Type B pancreatic cell (in vitro differentiated cells): ENCODE measurements at regions not wholly inside any gene's neighbourhood (a gene's known extent, or its start where the extent isn't known, plus 50 kb on each side); places are given as distances from the start of the nearest gene placed in this dataset.
A peak's percentile ranks its signal among the peaks of the same experiment; 100 is the strongest.

ENCODE experiments used
- DNase-seq: peaks from one replicate; pipeline ENCODE4 v3.0.0; 2021; ENCODE audit warnings: mixed read lengths; ENCODE audit not compliant: unreplicated experiment; ENCODE audit errors: extremely low spot score
- H3K27ac Mint-ChIP-seq: 2 replicates; pipeline ENCODE4 v1.8.0; 2021; ENCODE audit warnings: mild to moderate bottlenecking, mixed read lengths
- H3K27me3 Mint-ChIP-seq: 2 replicates; pipeline ENCODE4 v1.8.0; 2021; ENCODE audit warnings: mixed read lengths
- H3K36me3 Mint-ChIP-seq: 2 replicates; pipeline ENCODE4 v1.8.0; 2021; ENCODE audit warnings: mixed read lengths
- H3K4me1 Mint-ChIP-seq: one replicate; pipeline ENCODE4 v1.8.0; 2021; ENCODE audit warnings: mixed read lengths; ENCODE audit not compliant: unreplicated experiment
- H3K4me3 Mint-ChIP-seq: 2 replicates; pipeline ENCODE4 v1.8.0; 2021; ENCODE audit warnings: mild to moderate bottlenecking, mixed read lengths
- H3K9me3 Mint-ChIP-seq: 2 replicates; pipeline ENCODE4 v1.8.0; 2021; ENCODE audit warnings: mixed read lengths
- TF ChIP-seq, protein P1 (sequence below): fragments of 200-600 bp; sonication (generic); conservative IDR thresholded peaks from 2 replicates; pipeline ENCODE4 v1.5.0; 2021; ENCODE audit warnings: antibody characterized with exemption, mild to moderate bottlenecking

DNA sequence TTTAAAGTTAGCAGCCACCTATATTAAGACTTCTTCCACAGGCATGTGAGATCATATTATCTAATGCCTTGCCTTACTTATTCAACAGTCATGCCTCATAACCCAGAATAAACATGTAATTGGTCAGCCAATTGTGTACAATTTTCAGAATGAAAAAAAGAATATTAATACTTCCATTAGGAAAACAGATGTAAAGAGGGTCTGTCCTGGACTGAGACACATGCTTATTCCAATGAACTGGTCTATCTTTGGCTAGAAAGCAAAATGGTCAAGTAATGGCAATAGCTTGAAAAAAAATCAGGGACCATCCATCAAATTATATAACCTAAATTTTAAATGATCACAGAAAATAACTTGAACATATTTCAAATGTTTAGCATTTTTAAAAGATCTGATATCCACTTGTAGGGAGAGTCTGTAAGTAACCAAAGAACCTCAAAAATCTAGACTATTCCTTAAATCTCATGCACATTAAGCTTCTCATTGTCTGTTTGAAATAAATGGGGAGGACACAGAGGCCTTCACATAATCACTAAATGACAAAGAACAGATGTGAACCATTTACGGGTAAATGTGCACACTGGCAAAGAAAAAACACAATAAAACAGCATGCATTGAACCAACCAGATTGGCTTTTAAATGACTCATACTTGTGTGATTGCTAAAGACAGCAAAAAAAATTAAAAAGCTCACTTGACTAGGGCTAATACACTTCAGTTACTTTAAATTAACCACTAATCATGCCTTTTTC, 568.8 kb upstream of the PCDH15 start:
- DNase-seq: no peak
- Mint-ChIP-seq H3K27me3 (no peaks in the 10 kb centered on the region), H3K4me1 (peaks cover 11% of the 10 kb centered on the region), H3K27ac (peak overlapping the region; percentile 10), H3K4me3 (no peak overlapping the region), H3K9me3 (no peaks in the 10 kb centered on the region), H3K36me3 (no peaks in the 10 kb centered on the region)
- TF ChIP-seq, protein P1, sequence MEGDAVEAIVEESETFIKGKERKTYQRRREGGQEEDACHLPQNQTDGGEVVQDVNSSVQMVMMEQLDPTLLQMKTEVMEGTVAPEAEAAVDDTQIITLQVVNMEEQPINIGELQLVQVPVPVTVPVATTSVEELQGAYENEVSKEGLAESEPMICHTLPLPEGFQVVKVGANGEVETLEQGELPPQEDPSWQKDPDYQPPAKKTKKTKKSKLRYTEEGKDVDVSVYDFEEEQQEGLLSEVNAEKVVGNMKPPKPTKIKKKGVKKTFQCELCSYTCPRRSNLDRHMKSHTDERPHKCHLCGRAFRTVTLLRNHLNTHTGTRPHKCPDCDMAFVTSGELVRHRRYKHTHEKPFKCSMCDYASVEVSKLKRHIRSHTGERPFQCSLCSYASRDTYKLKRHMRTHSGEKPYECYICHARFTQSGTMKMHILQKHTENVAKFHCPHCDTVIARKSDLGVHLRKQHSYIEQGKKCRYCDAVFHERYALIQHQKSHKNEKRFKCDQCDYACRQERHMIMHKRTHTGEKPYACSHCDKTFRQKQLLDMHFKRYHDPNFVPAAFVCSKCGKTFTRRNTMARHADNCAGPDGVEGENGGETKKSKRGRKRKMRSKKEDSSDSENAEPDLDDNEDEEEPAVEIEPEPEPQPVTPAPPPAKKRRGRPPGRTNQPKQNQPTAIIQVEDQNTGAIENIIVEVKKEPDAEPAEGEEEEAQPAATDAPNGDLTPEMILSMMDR: no peak

DNA sequence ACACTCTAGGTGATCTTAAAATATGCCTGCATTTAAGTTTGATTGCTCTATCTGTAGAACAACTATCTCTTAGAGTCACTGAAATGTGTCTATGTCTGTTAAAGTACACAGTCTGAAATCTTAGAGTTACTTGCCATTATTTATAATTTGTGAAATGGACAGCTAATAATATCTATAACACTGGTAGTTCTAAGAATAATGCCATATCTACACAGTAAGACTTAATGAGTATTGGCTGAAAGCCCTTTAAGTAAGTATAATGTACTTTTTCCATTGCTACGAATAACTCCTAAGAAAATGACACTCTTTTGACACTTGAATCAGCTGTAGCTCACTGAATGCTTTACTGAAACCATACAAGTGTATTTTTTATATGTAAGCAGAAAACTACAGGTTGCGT, 567.4 kb upstream of the PCDH15 start:
- H3K4me1 Mint-ChIP-seq: peaks cover 6% of the 10 kb centered on the region
- no peak for DNase-seq
- H3K27me3 Mint-ChIP-seq: no peaks in the 10 kb centered on the region
- H3K36me3 Mint-ChIP-seq: no peaks in the 10 kb centered on the region
- no peak overlapping the region for H3K4me3 Mint-ChIP-seq
- H3K9me3 Mint-ChIP-seq: peaks cover 1% of the 10 kb centered on the region
- H3K27ac Mint-ChIP-seq: no peak overlapping the region
- TF ChIP-seq, protein P1: no peak

DNA sequence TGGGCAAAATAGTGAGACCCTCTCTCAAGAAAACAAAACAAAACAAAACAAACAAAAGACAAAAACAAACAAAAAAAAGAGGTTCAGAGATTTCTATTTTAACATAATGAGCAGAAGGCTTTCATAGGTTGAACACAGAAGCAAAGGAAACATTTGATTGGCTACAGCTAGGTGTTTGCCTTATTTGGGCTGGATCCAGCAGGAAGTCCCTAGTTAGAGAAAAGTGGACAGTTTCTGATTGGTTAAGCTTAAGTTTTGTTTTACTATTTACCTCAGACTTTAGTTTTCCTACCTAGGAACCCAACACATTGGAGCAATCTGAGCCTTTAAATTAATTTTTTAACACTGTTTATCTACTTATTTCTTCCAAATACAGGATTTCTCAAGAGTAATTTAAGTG, 566.5 kb upstream of the PCDH15 start:
- Mint-ChIP-seq H3K4me3 (no peak overlapping the region), H3K4me1 (peaks cover 6% of the 10 kb centered on the region), H3K36me3 (no peaks in the 10 kb centered on the region), H3K27ac (no peak overlapping the region), H3K27me3 (no peaks in the 10 kb centered on the region), H3K9me3 (peaks cover 4% of the 10 kb centered on the region)
- TF ChIP-seq, protein P1: no peak
- no peak for DNase-seq

DNA sequence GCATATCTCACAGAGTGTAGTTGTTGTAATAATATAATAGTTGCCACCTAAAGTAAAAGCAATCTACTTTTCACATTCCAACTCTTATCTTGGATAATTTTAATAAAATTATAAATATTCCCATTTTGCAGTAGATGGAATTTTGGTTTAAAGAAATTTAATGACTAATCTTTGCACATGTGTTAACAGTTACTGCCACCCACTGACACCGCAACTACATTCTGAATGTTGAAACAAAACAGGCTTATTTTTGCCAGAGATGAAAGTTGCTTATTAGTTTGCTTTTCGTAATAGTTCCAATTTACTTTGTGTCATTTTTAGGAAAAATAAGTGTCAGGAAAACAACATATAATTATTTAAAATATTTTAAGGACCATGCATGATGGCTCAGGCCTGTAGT, 557.5 kb upstream of the PCDH15 start:
- peaks cover 4% of the 10 kb centered on the region for H3K9me3 Mint-ChIP-seq
- no peaks in the 10 kb centered on the region for H3K27me3 Mint-ChIP-seq
- no peak overlapping the region for H3K27ac Mint-ChIP-seq
- TF ChIP-seq, protein P1: no peak
- H3K4me3 Mint-ChIP-seq: no peak overlapping the region
- no peaks in the 10 kb centered on the region for H3K4me1 Mint-ChIP-seq
- H3K36me3 Mint-ChIP-seq: no peaks in the 10 kb centered on the region
- no peak for DNase-seq

DNA sequence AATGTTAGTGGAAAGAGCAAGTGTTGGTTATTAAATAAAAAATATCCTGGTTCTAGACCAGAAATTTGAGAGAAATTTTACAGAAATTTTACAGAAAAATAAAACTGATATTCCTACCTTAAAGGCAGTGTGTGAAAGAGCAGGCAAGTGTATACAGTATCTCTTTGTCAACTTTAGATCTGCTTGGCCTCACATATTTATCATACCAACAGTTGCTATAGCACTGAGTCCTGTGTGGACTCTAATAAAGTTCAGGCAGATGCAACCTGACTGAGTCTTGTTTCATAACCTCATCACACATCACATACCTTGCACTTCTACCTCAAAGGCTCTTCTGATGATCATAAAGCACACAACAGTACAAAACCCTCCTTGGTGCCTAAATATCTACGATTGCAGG, 552.4 kb upstream of the PCDH15 start:
- DNase-seq: no peak
- Mint-ChIP-seq H3K27ac (no peak overlapping the region), H3K4me3 (no peak overlapping the region), H3K36me3 (no peaks in the 10 kb centered on the region), H3K4me1 (no peaks in the 10 kb centered on the region), H3K9me3 (no peaks in the 10 kb centered on the region), H3K27me3 (no peaks in the 10 kb centered on the region)
- TF ChIP-seq, protein P1: no peak

DNA sequence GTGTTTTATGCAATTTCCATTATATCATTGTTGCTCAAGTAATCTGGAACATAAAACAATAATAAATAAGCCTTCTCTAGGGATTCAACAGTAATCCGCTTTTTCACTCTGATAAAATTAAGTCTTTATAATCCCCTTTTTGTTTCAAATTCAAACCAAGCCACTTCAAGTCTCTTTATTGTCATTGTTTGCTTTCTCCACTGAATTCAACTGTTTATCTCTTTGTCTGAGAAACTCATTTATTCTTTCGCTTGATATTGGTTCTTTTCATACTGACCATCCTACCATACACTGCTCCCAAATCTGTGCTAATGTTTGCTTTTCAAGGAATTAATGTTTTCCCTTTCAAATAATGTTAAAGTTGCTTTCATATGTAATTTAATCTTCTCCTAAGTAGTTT, 550.4 kb upstream of the PCDH15 start:
- H3K27me3 Mint-ChIP-seq: no peaks in the 10 kb centered on the region
- H3K36me3 Mint-ChIP-seq: no peaks in the 10 kb centered on the region

More for the DNA sequence above, 550.4 kb upstream of the PCDH15 start:
- no peak for DNase-seq
- Mint-ChIP-seq H3K4me3 (no peak overlapping the region), H3K9me3 (no peaks in the 10 kb centered on the region), H3K27ac (no peak overlapping the region), H3K4me1 (no peaks in the 10 kb centered on the region)
- TF ChIP-seq, protein P1: no peak
